Limb (tissue), 2 donors: ENCODE measurements at regions not wholly inside any gene's neighbourhood (a gene's known extent, or its start where the extent isn't known, plus 50 kb on each side); places are given as distances from the start of the nearest gene placed in this dataset.

Source experiments
- DNase-seq, 2 donors: peaks; one replicate each; pipeline ENCODE4 v3.0.0-alpha.2; 2016; ENCODE audit errors: extremely low spot score in 2 of 2

DNA sequence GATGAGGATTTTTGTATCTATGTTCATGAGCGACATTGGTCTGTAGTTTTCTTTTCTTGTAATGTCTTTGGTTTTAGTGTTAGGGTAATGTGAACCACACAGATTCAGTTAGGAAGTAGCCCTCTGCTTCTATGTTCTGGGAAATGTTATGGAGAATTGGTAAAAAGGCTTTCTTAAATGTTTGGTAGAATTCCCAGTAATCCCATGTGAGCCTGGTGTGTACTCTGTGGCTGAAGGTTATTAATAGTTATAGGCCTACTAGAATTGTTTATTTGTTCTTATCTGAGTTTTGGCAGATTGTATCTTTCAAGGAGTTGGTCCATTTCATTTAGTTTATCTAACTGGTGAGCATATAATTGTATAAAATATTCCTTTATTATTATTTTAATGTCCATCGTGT is 484.6 kb upstream of the GHITM start:
- DNase-seq = no peak

DNA sequence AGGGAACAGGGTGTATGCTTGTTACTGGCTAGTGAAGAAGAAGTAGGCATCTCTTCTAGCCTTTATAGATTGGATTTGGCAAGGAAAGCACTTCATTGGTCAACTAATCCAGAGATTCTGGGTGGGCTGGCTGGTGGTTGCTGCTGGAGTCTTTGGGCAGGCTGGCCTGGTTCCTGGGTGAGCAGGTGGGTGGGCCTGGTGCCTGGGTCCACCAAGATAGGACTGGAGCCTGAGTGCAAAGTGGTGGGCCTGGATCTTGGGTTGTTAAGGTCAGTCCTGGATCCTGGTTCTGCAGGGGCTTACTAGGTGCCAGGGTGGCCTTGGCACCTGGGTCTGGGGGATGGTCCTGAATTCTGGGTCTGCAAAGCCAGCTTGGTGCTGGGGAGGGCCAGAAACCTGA is 482.4 kb upstream of the GHITM start:
- DNase-seq = no peak

DNA sequence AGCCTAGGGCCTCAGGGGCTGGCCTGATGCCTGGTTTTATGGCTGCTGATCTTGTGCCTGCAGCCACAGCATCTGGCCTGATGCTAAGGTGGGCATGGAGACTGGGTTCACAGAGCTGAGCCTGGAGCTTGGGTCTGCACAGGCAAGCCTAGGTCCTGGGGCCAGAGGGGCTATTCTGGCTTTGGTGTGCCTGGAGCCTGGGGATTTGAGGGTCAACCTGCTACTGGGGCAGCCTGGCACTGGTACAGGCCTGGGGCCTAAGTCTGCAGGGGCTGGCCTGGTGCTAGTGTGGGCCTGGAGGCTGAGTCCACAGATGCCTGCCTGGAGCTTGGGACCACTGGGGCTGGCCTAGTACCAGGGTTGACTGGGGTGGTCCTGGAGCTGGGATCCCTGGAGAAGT is 481.8 kb upstream of the GHITM start:
- no peak for DNase-seq

DNA sequence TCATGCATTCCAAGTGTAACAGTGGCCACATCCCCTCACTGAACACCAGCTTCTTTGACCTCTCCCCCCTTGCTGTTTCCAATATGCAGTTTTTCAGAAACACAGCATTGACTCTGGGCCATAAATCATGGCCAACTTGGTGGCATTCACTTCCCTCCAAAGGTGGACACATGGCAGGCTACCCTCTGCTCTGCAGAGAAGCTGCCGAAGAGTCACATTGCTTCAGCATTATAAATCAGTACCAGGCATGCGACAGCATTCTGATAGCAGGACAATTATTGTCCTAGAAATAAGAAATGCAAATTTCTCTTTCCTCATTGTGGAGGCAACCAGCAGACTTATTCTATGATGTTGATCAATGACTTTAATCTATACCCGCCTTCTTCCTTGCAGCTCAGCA is 475.4 kb upstream of the GHITM start:
- no peak for DNase-seq

DNA sequence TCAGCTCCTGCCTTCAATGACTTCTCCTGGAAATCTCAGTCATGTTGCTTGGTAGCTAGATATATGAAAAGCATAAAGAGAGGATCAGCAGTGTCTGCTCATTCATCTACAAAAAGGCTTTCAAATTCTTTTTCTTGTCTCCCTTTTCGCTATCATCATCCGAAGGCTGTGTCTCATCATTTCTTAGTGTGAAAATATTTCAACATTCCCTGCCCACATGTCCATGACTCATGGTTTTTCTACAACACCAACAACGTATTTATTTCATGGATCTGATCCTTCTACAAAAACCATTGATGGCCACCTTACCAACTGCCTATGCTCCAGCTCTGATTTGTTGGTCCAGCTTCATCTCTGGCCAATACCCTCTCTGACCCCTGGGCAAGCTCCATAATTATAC is 472.5 kb upstream of the GHITM start:
- DNase-seq = no peak

DNA sequence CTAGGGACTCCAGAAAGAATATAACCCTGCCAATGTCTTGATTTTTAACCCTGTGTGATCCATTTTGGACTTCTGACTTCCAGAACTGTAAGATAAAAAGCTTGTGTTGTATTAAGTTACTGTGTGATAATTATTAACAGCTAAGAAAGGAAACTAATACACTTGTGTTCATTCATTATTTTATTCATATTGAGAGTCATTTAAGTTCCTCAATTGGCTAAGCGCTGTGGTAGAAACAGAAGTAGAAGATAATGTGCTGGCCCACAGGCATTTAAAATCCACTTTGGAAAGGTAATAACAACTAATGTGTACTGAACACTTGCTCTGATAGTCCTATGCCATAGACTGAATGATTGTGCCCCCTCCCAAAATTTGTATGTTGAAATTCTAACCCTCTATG is 471.7 kb upstream of the GHITM start:
- DNase-seq = no peak

DNA sequence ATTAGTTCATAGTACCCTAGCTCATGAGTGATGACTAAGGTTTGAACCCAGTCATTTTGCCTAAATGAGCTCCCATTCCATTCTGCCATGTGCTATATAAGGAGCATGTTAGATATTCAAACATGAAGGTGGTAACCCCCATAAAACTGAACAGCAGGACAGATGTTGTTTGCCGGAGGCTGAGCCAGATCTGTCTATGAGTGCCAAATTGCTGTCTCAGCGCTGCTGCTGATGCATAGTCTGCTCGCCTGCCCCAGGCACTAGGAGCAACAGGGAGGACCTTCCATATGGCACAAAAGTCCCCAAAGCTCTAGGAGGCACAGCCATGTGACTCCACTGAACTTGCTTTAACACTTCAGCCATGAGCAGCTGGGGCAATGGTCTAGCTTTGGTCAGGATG is 466.0 kb upstream of the GHITM start:
- DNase-seq = no peak

DNA sequence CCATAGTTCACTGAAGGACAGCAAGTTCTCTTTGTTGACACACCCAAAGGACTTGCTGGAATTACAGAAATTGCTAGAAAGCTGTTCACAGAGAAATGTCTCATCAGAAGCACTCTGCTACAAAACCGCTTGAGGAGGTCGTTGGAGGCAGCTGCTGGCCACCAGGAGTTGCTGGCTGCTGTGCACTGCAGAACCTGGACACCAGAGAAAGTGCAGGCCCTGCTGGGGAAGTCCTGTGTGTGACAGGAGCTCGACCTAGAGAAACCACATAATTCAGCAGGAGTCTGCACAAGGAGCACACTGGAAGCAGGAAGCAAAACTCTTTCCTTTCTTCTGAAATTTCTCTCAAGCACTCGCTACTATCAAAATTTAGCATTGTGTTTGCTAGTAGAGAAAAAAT is 461.5 kb upstream of the GHITM start:
- DNase-seq = no peak

DNA sequence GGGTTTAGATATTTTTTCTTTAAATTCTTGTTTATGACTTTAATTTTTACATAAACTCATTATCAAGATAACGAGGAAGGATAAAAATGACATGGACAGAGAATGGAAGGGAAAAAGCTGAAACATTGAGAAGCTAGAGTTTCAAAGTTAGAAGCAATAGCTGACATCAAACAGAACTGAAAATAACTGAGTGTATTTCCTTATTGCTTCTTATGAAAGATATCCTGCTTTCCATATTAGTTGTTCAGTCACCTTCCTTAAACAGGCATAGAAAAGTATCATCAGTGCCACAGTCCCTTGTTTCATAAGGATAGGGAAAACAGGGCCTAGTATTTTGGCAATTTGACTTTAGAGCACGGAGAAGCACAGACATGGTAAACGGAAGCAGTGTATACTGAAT is 460.5 kb upstream of the GHITM start:
- no peak for DNase-seq

DNA sequence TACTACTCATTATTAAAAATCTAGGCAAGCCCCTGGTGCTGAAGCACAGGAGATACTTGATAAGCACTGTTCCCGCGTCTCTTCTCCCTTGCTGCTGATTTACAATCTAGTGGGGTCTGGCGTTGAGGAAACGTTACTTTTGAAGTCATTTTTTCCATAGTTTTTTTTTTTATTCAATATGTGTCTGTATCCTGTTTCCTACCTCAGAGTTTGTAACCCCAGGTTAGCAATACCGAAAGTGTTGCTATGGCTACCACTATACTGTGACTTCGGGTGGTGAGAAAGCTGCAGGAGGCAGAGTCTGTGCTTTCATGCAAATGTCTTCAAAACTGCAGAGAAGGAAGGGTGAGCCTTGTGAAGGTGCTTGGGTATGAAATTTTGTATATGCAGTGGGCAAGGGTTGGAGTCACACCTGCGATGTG is 458.8 kb upstream of the GHITM start:
- DNase-seq = no peak

DNA sequence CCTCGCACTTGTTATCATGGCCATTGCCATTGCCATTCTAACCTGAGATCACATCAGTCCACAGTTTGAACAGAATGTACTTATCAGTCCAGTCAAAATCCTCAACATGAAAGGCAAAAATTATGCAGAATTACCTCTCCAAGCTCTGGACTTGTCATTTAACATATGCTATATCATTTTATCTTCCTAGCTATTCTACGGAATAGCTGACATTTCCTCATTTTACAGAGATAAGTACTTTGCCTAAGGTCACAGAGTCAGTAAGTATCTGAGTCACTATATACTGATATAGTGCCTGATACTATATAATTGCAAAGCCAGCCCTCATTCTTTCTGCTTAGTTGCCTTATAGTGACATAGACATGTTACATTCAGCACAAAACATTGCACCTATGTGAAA is 456.9 kb upstream of the GHITM start:
- DNase-seq = no peak

DNA sequence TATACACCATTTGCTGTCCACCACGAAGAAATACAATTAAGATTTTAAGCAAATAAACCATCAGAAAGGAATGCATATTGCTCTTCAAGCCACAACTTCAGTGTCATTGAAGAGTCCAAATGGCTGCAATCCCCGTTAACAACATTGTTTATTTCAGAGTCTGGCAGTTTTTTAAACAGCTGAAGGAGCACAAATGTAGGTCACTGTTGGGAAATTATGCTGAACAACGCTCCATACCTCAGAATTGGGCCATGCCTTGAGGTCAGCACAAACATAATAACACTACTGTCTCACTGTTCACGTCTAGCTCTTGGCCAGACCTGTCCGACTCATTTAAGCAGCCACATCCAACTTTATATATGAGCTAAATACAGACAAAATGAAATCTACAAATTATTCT is 453.9 kb upstream of the GHITM start:
- no peak for DNase-seq

DNA sequence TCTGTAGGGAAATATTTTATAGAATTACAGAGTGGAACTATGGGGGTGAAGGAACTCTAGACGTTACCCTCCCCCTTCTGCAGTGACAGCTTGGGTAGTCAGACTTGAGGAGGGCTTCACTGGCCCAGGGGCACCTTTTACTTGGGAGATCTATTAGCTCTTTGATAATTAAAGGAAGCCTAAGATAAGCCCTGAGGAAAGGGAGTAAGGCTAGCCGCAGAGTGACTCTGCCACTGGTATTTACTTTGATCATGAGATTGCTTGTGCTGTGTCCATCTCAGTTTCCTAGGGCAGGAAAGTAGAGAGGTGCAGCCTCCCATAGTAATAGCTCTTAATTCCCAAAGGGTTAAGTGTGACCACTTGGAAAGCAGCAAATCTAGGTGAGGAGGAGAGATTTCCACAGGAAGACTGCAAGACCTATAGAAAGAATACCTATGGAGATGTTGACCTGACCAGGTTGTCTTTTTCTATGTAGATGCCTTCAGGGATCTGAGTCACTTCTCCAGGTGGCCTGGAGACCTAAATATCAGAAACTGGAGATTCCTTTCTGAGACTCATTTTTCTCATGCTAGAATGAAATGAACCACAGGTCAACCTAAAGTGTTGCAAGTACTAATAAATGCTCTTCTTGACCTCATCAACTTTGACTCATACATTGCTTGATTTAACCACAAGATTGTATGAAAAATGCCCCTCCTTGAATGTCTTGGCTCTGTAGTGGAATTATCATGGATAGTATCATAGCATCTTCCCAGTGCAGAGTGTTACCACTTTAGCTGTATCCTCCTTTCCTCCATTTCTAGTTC is 447.3 kb upstream of the GHITM start:
- no peak for DNase-seq

DNA sequence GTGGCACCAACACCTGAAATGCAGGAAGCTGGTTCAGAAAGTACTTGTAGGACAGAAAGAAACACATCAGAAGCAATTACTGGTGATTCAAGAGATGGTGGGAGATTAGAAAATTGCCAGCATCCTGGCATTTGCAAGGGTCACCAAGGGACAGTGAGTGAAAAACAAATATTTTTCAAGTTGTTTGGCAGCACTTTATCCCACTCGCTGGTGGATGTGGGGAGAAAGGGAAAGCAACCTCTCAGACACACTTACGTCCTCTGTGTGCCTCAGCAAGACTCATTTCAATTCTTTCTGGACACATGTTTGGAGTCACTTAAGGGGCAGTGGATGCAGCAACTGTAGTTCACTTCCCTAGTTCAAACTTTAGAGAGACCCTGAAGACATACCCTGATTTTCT is 440.4 kb upstream of the GHITM start:
- no peak for DNase-seq

DNA sequence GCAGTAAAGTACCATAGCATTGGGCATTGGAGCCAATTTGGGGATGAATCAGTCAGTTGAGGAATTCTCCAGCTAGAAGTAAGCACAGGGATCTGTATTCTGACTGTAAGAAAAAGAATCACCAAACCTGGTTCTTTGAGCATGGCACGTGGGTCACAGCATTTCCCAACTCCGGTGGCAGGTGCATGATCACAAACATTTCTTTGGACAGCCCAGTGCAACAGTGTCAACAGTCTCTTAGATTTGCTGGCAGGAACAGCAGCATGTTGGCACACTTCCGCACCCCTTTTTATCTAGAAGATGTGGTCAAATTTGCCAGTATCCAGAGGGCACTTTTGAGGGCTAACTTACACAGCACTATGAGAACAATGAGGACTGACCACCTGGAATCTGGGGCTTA is 437.5 kb upstream of the GHITM start:
- no peak for DNase-seq

DNA sequence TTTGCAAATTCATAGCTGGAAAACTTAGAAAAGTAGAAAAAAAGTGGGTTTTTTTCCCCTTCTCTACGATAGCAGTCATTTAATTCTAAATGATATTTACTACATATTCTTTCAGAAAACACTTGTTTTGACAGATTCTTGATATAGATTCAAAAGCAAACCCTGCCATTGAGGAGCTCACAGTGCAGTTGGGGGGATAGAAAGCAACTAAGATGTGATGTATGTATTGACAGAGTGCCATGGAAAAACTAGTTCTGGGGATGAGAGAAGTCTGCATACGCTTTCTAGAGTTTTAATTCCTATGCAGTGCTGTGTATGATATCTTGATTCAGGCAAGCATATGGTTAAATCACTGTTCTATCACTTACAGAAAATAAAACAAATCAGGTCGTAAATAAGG is 436.6 kb upstream of the GHITM start:
- DNase-seq = no peak

DNA sequence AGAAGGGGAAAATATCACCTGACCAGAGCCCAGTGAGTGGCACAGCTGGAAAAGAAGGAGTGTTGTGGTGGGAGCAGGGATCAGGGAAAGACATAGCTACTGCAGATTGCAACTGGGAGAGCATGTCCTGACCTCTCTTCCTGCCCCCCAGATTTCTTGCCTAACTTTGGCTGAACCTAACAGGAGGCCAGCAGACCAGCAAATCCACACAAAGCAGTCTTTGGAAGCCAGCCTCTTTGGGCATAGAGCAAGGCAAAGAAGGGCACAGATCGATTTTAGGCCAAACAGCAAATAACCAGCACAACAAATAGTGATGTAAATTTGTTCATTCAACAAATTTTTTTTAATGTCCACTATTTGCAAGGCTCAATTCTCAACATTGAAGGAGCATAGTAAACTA is 433.2 kb upstream of the GHITM start:
- DNase-seq = no peak

DNA sequence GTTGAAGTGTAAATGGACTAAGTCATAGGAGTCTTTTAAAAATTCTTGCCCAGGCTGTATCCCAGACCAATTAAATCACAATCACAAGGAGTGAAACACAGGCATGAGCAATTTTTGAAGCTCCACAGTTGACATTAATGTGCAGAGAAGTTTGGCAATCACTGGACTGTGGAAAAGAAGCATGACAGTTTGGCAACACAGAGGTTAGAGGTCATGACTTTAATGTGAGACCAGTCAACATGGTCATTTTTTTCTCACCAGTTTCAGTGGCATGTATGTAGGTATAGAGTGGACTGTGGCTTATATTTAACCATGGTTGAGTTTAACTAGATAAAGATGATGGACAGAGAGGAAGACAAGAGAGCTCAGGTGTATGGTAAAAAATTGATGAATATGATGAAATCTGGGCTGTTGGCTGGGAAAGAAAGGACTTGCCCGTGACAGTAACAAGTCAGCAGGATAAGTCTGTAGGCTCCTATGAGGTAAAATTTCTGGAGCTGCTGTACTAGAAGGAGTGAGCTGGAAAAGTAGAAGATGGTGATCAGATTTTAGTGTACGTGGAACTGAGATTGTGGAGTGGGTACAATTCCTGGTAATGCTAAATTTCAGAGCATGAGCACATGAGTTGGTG is 432.2 kb upstream of the GHITM start:
- DNase-seq = no peak

DNA sequence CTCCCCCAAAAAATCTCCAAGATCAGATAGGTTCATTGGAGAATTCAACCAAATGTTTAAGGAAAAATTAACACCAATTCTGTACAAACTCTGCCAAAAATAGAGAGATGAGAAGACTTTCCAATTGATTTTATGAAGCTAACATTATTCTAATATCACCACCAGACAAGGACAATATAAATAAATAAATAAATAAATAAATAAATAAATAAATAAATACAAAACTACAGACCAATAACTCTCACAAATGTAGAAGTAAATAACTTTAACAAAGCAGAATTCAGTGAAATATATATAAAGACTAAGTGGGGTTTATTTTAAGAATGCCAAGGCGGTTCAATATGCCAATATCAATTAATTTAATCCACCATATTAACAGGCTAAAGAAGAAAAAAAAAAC is 425.9 kb upstream of the GHITM start:
- DNase-seq = no peak

DNA sequence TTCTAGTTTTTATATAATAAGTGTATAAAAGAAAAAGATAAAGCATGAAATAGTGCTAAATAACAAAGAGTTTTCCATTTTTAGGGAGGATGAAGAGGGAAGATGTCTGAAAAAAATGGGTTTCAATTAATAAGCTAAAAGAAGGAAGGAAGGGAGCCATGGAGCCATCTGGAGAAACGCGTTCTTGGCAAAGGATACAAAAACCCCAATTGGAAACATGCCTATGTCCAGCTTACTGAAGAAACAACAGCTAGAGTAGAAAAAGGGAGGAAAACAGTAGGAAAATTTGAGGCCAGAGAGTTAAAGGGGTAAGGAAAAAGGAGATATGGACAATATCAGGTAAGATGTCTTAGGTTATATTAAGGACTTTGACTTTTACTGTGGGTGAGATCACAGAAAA is 416.2 kb upstream of the GHITM start:
- DNase-seq = no peak

DNA sequence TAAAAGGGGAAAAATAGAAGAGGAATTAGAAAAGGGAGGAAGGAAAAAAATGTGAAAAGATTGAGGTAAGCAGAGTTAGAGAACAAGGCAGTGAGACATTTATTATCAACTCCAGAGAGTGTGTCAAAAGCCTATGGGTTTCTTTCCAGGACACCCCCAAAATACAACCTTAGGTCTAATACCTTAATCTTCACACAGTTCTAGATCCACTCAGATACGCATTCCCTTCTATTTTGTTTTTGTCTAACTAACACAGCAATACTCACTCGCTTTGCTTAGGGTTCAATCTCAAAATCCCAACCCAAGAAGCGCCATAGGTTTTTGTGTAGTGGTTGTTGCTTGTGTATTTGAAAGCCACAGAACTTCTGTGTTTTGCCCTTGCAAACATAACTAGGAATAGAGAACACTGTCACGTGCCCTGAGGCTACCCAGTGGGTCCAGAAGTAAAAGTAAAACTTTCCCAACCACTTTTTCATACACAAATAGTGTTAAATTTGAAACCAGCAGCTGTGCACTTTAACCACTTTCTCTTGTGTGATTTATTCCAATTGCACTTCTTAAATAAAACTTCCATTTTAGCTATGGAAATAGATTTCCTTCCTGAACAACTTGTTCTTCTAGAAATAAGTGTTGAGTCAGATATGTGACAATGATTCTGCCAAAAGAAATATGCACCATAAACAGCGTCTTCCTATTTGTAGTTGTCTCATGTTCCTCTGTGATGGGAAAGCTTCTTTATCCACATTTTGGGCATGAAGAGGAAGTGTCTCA is 414.7 kb upstream of the GHITM start:
- DNase-seq = no peak

DNA sequence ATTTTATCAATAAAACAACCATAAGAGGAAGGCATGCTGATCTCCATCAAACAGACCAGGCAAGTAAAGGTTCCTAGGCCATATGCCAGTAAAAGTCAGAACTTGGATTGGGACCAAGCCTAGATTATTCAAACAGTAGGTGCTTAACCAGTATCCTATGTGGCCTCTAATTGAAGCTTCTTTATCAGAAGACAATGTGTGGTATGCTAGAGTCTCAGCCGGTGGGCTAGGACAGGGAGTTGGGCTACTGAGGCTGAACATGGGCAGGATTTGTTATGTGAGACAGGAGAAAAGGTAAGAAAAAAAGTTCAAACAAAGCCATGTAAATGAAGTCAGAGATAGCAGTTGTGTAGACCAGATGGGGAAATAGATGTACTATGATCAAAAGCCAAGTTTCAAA is 413.7 kb upstream of the GHITM start:
- DNase-seq = no peak

DNA sequence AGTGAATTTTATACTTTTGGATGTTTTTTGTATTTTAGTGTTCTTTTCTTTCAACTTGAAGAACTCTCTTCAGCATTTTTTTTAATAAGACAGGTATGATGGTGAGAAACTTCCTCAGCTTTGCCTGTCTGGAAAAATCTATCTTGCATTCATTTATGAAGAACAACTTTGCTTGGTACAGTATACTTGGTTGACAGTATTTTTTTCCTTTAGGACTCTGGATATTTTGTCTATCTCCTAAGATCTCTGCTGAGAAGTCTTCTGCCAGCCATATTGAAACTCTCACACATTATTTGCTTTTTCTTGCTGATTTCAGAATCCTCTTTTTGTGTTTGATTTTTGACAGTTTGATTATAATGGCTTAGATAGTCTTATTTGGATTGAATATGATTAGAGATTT is 405.0 kb upstream of the GHITM start:
- DNase-seq = no peak
